ENCODE measurements at regions not wholly inside any gene's neighbourhood (a gene's known extent, or its start where the extent isn't known, plus 50 kb on each side); places are given as distances from the start of the nearest gene placed in this dataset.

- no peak for TF ChIP-seq CTCF (IDR thresholded peaks at IDR 0.05)
Measured at GRCh38 chr12:91327889-91328288, 145.3 kb upstream of the DCN start.

GRCh38 chr12:91327131-91327530, 144.5 kb upstream of the DCN start:
- TF ChIP-seq CTCF (IDR thresholded peaks at IDR 0.05), result no peak

DNA sequence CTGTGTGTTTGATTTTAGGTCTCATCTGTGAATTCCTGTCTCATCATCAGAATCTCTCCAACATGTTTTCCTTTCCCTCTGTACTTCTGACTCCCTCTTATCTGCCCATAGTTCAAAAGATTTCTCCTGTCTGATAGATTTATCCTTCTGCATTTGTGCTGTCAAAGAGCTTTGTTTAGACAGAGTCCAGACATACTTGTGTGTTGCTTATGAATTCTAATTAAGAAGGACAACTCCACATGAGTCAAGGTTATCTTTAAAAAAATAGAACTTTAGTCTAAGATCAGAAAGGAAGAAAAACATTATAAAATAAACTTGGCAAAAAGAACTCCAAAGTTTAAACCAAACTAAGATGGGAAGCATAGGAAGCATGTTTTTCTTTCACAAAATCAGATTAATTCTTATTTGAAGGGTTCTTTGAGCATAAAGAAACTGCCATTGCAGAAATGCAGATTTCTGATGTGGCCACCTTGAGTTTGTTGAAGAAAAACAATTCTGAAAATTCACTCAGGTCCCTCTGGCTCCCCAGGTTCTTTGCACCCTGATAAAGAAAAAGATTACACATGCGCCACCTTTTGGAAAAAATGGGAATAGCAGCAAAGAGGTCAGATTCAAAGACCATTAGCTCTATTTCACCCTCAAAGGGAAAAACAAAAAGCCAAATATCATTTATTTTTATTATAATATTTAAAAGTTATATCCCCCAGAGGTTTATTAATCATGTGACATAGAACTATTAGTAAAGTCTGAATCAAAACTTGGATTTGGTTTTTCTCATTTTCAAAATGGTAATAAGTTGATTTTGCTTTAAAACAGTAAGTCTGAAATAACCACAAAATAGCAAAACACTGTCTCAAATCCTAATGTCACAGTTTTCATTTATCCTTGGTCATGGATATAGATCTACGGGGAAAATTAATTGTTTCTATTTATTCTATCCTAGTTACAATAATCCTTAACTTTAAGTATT, 143.7 kb upstream of the DCN start:
- peak; percentile 79 for TF ChIP-seq CTCF (IDR thresholded peaks at IDR 0.05)

- TF ChIP-seq CTCF (IDR thresholded peaks at IDR 0.05), result no peak
Measured at GRCh38 chr12:91320999-91321398, 138.4 kb upstream of the DCN start.

DNA sequence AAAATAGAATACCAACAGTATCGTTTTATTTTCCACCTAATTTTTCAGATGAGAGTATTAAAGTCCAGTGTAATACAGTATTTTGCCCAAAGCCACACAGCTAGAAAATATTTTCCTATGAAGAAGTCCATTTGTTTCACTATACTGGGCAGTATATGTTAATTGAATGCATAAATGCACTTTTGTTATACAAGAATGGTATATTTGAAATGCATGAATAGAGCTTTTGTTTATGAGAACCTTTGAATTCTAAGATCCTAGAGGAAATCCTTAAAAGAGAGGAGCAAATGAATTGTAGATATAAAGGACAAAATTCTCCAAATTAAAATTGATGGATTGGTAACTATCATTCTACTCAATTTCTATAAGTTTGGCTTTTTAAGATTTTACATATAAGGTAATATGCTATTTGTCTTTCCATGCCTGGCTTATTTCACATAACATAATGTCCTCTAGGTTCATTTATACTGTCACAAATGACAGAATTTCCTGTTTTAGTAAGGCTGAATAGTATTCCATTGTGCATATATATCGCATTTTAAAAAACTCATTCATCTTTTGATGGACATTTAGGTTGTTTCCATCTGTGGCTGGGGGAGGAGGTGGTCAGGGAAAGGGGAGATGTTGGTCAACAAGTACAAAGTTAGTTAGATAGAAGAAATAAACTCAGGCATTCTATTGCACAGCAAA, 136.6 kb upstream of the DCN start:
- TF ChIP-seq CTCF (IDR thresholded peaks at IDR 0.05), result no peak

GRCh38 chr12:91317306-91317705, 134.7 kb upstream of the DCN start:
- no peak for TF ChIP-seq CTCF (IDR thresholded peaks at IDR 0.05)

DNA sequence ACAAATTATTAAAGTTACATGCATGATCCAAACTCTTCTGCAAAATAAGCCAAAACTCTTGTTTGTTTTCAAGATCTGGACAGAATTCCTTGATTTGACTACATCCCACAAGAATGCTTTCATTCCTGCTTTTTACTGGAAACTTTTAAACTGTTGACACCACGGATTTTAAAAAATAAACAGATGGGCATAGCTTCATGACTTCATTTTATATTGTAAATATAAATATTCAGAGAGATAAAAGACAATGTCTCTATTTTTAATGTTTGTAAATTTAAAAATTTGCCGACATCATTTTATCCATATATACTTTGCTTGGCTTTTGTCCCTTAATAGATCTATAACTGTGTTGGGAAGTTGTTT, 134.3 kb upstream of the DCN start:
- TF ChIP-seq CTCF (IDR thresholded peaks at IDR 0.05), result no peak
